Activated T-cell treated with anti-CD3 and anti-CD28 coated beads for 24 hours (primary cell): ENCODE measurements at regions not wholly inside any gene's neighbourhood (a gene's known extent, or its start where the extent isn't known, plus 50 kb on each side); places are given as distances from the start of the nearest gene placed in this dataset.

Experiments
- DNase-seq: peaks from one replicate; pipeline ENCODE4 v3.0.0-alpha.2; 2020; ENCODE audit warnings: low read depth

DNA sequence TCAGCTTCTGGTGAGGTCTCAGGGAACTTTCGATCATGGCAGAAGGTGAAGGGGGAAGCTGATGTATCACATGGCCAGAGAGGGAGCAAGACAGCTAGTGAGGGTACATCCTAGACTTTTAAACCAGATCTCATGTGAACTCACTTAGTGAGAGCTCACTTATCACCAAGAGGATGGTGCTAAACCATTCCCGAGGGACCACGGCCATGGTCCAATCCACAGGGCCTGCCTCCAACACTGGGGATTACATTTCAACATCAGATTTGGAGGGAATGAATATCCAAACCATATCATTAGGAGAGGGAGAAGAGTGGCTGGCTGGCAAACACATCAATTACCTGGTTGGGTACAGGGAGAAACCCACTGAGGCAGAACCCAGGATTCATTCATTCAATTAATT, 75.7 kb upstream of the HAAO start:
- DNase-seq, result no peak

DNA sequence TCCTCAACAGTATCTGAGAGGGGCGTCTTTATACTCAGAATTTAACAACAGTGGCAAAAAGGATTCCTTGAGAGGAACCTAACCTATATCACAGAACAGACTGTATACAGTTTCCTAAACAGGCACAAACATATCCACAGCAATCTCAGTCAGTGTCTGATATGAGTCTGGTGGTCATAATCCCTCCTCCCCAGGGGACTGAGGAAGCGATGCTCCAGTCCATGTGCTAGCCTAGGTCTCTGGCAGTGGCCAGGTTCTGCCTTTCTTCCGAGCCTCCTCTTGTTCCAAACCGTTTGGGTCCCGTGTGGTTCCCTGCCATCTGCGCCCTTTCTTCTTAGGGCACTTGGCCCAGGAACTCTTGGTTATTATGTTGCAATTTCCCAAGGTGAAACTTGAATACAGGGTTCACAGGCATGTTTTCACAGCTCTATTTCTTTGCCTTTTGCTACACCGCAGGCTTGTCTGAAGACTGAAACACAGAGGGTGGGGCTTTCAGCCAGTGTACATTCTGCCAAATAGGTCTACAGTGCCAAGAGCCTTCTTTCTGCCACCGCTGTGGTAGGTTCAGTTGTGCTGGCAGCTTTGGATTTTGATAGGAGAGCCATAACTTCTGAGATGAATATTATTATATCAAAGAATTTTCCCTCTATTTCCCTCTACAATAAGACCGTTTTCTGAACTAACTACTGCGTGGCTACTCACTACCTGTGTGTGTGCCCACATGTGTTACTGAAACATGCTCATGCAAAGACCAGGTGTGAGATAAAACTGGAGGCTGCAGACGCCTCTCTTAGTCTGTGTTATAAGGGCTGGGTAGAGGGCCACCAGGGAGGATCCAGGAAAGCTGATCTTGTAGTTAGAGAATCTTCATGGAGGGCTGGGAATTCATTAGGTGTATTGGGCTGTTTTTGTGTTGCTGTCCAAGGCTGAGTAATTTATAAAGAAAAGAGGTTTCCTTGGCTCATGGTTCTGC, 75.0 kb upstream of the HAAO start:
- no peak for DNase-seq

DNA sequence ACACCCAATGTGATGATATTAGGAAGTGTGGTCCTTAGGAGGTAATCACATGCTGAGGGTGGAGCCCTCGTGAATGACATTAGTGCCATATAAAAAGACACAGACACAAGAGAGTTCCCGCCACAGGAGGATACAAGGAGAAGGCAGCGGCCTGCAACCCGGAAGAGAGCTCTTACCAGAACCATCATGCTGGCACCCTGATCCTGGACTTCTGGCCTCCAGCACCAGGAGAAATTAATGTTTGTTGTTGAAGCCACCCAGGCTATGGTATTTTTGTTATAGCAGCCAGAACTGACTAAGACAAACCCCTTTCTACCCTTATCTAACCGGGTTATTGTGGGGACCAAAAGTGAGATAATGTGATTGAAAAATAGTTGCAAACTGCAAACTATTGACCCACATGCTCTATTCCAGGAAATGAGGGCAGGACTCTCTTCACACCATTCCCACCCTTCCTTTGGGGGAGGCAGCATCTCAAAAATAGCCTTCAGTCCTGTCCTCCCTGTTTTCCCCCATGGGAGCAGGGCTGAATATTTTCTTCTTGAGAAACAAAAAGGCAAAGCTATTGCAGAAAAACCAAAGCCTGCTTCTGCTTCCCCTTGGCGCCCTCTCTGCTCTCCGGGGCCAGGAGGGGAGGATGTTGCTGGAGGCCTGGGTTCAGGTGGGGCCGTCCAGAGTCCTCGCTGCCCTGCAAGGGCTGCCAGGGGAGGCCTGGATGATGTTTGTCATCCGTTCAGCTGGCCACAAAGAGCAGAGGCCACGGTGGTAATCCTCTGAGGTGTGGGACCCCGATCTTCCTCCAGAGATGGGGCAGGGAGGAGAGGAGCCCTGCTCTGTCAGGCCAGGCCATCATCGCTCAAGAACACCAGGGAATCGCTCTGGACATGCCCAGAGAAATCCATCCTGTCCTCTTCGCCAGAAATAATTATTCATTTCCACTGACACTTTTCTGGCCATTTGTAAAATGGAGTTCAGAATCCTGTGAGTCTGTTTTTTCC, 73.8 kb upstream of the HAAO start:
- DNase-seq, result no peak

DNA sequence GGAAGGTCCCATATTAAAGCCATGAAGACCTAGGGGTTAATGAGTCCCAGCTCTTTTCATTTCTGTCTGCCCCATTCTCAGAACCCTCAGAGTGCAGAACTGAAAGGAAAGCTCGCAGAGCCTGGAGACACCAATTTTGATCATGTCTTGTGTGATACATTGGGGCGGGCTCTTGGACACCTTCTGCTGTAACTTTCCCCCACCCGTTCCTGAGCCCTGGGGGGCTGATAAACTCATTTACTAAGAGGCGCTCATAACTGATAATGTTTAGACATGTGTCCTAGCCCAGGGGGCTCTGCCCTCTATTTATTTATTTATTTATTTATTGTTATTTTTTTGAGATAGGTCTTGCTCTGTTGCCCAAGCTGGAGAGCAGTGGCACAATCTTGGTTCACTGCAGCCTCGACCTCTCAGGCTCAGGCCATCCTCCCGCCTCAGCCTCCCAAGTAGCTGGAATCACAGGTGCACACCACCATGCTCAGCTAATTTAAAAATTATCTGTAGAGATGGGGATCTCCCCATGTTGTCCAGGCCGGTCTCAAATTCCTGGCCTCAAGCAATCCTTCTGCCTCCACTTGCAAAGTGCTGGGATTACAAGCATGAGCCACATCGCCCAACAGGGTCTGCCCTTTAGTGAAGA, 72.4 kb upstream of the HAAO start:
- DNase-seq, result no peak

DNA sequence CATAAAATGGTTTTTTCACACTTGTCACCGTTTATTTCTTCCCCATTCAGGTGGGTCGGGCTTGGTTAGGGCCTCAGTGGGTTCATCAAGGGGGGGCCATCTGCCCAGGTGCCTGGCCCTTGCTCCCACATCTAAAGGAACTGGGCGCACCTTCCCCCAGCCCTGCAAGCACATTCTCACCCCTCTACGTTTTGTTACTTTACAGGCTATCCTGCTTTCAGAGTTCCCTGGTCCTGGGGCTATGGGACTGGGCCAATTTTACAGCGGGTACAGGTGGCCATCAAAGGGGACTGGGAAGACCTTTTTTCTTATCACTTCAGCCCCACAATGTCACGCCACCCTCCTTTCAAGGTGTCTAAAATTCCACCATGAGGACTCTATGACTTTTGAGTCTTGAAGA, 71.8 kb upstream of the HAAO start:
- DNase-seq, result no peak

DNA sequence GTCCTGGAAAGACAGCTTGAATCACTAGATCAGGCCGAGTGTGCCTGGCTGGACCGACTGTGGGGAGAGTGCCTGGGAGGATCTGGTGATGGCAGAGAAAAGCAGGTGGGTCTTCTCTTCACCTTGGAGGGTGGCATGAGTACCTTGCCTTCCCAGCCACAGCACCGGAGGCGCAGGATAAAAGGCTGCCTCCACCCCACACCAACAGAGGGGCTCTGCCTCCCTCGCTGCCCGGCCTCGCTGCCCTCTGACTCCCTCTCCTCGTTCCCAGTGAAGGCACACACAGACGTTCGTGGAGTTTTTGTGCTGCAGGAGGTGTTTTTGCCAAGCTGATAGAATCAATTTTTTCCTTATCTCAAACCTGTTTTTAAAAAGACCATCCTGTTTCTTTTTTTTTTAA, 71.4 kb upstream of the HAAO start:
- no peak for DNase-seq

DNA sequence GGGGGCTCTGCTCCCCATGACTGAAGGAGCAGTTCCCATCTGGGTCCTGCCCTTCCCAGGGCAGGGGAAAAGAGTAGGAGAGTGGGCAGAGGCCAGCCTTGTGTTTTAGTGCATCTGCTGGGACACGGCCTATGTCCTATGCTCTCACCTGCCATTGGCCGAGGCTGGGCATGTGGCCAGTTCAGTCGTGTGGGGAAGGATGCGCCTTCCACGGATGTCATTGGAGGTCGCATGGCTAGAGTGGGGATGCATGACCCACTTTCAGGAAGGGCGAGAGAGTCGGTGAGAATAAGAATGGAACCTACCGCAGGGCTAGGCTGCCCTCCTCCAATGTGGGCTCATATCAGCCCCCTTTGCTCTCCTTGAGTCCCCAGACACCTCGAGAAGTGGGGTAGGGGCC, 70.9 kb upstream of the HAAO start:
- no peak for DNase-seq

DNA sequence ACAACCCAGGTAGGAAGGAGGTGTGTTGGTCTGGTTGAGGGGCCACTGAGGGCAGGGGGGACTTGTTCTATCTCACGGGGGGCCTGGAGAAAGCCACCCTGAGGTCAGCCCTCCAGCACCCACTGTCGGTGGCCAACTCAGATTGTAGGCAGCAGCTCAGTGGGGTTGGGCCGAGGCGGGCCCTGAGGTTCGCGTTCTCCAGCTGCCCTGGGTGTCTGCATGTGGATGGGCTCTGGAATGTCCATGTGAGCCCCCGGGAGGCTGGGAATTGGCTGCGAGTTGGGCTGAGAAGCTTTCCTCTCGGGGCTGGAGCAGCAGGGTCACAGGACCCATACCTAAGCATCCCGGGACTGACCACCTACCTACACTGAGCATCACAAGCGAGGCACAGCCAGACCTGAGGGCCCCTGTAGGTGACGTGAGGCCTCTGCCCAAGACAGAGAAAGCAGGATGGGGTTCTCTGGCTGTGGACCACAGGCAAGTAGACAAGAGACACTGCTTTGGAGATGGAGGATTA, 70.3 kb upstream of the HAAO start:
- no peak for DNase-seq

DNA sequence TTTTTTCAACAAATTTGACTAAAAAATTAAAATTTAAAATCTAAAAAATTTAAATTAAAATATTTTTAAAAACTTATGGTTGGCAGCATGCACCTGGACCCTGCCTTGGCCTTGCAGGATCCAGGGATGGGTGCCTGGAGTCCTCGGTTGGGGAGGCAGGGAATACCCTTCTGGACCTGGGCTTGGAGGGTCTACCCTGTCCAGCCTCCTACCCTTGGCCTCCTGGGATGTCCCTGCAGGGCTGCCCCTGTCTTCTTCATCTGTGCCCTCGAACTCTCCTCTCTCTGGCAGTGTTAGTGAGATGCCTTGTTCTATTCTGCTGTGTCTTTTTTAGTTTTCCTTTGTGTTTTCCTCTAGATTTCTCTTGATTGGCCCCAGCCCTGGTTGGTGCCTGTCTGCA, 68.9 kb upstream of the HAAO start:
- no peak for DNase-seq

DNA sequence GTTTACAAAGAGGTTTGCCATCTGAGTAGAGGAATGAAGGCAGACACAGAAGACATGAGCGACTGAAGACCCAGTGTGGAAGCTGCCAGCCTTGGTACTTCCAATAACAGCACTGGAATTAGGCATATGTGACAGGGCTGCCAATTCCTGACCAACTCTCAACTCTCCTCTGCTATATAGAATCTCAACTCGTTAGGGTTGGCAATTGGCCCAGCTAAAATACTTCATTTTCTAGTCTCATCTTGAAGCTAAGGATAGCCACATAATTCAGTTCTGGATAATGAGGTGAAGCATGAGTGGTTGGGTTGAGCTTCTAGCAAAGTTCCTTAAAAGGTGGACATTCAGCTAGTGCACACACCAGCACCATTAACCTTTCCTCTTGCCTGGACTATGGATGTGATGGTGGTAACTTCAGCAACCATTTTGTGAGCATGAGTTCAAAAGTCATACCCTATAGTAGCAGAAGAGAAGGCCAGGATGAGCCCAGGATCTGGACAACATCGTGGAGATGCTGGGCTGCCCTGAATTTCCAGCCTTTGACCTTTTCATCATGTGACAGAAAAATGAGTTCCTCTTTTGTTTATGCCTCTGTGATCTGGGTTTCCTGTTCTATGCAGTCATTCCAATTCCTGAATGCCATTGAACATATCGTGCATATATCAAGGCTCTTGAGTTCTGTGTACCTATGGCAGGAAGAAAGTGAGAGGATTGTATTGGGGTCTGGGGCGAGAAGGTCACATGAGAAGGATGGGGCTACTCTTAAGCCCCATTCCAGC, 68.1 kb upstream of the HAAO start:
- DNase-seq, result no peak

DNA sequence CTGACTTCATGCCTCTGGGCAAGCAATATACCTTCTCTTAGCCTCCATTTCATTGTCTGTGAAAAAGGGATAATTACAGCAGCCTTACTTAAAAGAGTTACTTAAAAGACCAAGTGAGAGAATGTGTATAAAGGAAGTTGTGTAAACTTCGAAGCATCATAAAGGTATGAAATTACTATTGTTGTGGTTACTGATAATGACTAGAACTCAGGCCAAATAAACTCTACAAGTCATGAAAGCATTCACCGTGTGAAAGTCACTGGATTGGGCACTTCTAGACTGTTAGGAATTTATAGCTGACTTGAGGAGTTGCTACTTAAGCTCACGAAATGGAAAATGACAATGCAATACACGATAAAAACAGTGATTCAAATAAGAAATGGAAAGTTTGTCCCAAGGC, 67.4 kb upstream of the HAAO start:
- no peak for DNase-seq

DNA sequence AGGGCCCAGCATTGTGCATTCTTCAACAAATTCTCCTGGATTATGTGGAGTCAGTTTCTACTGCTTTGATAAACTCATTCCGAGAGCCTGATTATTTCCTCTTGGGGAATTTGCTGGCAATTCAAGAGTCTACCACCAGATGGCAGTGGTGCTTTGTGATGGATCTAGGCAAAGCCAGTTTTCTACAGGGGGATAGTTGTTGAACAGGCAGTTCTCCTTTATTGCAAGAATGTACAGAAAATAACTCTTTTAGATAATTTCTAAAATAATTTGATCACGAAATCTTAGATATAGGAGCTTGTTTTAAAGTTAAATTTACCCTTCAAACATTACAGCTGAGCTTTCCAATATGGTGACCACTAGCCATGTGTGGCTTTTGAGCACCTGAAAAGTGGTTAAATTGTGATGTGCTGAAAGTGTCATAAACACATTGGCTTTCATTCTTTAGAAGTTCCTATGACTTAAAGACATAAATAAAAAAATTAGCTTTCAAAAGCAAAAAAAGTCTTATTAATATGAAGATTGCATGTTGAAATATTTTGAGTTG, 66.7 kb upstream of the HAAO start:
- peak; percentile 66 for DNase-seq

DNA sequence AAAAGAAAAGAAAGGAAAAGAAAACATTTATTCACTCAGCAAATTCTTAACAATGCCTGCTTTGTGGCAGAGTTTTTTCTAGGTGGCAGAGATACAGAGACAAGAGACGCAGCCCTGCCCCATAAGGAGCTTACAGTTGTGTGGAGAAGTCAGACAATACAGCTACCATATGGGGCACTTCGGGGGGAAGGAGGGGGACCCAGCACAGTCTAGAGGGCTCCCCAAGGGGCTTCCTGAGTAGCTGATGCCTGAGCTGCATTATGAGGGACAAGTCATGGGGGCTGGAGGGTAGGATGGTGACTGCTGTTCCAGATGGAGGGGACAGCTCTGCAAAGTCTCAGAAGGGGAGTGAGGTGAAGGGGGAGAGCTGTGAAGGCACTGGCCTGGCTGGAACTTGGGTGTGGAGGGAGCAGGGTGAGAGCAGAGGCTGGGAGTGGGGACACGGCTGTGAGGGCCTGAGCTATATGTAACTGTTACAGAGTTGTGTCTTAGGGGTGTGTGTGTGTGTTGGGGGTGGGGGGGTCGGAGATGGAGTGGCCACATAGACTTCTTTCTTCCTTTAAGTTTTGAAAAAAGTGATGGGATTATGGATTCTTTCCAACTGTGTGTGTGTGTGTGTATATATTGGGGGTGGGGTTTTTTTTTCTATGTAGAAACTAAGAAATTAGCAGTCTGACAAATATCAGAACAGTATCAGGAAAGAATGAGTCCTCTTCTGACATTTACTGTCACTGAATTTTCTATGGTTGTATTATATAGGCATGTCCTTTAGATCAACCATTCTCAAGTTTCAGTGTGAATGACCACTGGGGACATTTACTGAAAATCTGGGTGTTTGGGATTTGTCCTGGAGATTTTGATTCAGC, 66.0 kb upstream of the HAAO start:
- no peak for DNase-seq

DNA sequence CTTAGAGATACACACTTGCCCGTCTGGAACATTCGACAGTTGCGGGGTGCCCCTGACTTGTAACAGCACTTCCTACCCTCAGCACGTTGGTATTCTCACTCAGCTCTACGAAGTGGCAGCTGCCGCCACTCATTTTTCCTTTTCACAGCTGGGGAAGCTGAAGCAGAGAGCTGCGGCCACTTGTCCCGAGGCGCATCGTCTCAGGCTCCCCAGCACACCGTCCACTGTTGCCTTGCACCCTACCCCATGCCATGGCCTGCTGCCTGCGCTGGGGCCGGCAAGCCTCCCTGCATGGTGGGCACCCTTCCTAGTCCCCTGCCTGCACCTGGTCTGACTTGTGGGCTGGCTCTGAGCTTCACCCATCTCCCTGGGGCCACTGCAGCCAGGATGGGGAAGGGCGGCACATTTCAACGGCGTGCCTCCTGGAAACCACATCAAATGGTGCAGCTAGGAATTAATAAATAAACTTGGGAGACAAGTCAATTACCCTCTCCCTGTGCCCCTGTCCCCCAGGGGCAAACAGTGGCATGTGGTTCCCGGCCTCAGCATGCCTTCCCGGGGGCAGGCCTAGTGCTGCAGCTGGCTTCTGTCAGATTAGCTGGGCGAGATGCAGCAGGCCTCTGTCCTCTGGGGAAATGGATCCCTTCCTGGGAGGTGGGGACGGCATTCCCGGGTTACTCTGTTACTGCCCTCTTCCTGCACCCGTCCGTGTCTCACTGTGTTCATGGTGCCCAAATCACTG, 64.7 kb upstream of the HAAO start:
- DNase-seq, result no peak

DNA sequence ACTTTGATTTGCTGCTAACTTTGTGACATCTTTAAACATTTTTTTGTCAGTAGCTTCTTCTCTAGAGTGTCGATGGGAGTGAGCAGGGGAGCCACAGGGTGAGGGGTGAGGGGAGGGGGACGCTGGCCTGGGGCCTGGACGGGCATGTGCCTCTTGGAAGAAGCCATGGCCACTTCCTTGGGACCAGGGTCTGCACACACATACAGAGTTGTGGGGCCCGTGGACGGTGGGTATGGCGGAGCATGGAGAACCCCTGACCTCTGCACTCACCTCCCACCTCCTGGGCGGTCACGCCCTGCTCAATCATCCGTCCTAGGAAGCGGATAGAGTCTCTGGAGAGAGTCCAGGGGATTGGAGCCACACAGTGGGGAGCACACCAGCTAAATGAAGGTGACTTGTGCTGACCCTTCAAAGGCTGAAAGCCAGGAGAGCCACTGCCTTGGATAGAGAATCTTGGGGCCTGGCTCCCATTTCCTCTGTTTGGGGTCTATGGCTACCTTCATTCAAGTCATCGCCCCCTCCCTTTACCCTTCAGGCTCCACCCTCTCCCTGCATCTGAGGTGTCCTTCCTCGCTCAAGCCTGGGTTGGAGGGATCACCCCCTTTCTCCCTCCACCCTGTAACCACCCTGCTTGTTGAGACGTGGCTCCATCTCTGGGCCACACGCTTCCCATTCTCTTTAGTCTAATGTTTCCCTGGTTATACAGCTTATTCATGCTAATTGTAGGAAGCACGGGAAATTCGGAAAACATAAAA, 63.9 kb upstream of the HAAO start:
- DNase-seq, result no peak

DNA sequence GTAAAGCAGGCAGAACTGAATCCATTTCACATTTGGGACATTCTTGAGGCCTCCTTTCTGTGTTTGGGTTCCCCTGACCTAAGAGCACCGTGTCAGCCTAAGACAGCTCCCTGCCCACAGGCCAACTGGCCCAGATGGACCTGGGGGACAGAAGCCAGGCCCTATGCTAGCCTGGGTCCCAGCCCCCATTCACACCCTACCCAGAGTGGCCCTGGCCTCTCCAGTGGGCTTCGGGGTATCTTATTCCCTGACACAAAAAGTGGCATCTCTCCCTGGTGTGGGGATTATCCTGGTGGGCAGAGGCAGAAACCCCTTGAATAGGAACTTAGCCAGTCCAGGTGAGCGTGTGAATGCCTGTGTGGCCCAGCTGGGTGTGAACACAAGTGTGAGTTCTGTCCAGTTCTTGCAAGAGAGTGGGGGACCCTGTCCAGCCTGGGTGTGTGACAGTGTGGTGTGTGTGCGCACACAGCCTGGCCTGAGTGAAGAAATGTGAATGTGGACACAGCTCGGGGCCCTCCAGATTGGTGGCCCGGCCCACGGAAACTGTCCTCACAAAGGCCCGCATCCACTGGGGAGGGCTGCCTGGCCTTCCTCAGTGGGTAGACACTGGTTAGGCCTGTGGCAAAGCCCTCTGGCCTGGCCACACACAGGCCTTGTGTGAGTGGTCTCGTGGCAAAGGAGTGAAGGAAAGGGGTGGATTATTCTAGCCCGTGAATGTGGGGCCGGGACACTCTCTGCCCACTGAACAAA, 63.0 kb upstream of the HAAO start:
- DNase-seq, result no peak

DNA sequence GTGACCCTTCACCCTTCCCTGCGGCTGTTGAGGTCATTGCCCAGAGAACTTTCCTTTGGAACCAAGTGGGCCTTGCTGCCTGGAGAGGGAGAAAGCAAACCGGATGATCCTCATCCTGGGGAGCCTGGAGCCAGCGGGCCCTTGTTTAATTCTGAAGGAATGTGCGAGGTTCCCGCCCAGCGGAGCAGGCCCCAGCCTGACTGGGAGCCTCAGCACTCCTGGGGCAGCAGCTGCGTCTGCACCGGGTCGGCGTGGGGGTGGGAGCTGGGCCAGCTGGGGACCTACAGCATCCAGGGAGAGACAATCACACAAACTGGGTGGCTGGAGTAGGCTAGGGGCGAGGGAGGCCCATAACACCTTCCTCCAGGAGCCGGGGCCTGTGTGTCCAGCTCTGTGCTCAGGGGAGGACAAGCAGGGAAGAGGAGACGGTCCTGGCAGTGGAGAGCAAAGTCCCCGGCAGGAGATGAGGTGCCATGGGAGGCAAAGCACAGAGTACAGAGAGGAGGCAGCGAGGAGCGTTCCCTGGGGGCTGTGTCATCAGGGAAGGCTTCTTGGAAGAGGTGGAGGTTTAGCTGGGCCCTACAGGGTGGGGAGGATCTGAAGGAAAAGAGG, 61.9 kb upstream of the HAAO start:
- DNase-seq, result no peak
